ENCODE measurements at regions not wholly inside any gene's neighbourhood (a gene's known extent, or its start where the extent isn't known, plus 50 kb on each side); places are given as distances from the start of the nearest gene placed in this dataset.

DNA sequence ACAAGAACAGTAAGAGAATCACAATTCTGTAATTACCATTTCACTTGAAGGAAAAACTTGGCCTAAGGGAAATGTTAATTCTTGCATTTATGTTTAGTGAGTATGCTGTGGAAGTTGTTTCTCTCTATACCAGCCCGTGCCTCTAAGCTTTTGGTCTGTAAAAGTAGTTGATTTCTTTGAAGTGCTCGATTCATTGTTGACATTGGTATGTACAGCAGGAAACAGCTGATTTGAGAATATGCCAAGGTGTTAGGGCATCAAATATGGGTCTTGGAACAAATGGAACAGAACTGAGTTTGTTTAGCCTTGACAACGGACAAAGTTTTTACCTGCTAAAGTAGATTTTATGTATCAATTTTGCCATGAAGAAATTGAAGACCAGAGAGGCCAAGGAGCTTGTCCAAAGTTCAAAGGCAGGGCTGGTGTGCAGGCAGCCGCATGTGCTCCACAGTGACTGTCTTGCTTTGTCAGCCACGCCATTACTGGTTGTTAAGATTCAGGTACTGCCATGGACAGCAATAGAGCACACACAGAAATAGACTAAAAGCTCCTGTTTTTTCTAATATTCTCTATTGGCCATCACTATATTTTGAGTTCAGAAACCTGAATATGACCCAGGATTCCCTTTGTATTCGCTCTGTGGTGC, 75.5 kb upstream of the TLR3 start:
- no peaks in the 10 kb centered on the region for H3K79me2 ChIP-seq (ENCODE audit: control insufficient read depth, insufficient read depth, low read length)
- TF ChIP-seq EZH2 (IDR thresholded peaks at IDR 0.05; ENCODE audit: low read length): no peak
- TF ChIP-seq, protein P1, sequence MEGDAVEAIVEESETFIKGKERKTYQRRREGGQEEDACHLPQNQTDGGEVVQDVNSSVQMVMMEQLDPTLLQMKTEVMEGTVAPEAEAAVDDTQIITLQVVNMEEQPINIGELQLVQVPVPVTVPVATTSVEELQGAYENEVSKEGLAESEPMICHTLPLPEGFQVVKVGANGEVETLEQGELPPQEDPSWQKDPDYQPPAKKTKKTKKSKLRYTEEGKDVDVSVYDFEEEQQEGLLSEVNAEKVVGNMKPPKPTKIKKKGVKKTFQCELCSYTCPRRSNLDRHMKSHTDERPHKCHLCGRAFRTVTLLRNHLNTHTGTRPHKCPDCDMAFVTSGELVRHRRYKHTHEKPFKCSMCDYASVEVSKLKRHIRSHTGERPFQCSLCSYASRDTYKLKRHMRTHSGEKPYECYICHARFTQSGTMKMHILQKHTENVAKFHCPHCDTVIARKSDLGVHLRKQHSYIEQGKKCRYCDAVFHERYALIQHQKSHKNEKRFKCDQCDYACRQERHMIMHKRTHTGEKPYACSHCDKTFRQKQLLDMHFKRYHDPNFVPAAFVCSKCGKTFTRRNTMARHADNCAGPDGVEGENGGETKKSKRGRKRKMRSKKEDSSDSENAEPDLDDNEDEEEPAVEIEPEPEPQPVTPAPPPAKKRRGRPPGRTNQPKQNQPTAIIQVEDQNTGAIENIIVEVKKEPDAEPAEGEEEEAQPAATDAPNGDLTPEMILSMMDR (optimal IDR thresholded peaks at IDR 0.05 in 1 of 3, IDR thresholded peaks at IDR 0.05 in 1 of 3, conservative IDR thresholded peaks at IDR 0.05 in 1 of 3; ENCODE audit: extremely low read depth in 1 of 3, insufficient read depth in 2 of 3, low read length in 3 of 3): no peak
- H3K9me3 ChIP-seq (ENCODE audit: control insufficient read depth, low read depth, low read length): no peaks in the 10 kb centered on the region
- dilution Hi-C loops (cut with MboI; ENCODE audit: extremely low pct_ligation_motif_present, low sequenced_read_pairs): no loop called here
- H2AFZ ChIP-seq (ENCODE audit: control insufficient read depth, low read length): no peak overlapping the region
- DNase-seq (ENCODE audit: low read depth, low spot score) (no peak), FAIRE-seq (no peak)
- no peaks in the 10 kb centered on the region for H4K20me1 ChIP-seq (ENCODE audit: control insufficient read depth, extremely low read depth, insufficient read depth, low read length)
- no peaks in the 10 kb centered on the region for H3K4me1 ChIP-seq (ENCODE audit: control insufficient read depth, extremely low read depth, insufficient read depth, low read length)
- no peaks in the 10 kb centered on the region for H3K36me3 ChIP-seq (ENCODE audit: control insufficient read depth in 2 of 2, extremely low read depth in 1 of 2, insufficient read depth in 2 of 2, low read length in 2 of 2)
- H3K4me2 ChIP-seq (ENCODE audit: control insufficient read depth, extremely low read depth, insufficient read depth, low read depth, low read length): no peak overlapping the region
- no peak overlapping the region for H3K9ac ChIP-seq (ENCODE audit: control insufficient read depth, extremely low read depth, insufficient read depth, low read length)
- H3K27me3 ChIP-seq (ENCODE audit: control insufficient read depth, extremely low read depth, insufficient read depth, low read length): no peaks in the 10 kb centered on the region
- H3K4me3 ChIP-seq (ENCODE audit: control insufficient read depth in 2 of 3, extremely low read depth in 1 of 3, insufficient read depth in 2 of 3, low read depth in 1 of 3, low read length in 3 of 3): no peak overlapping the region
- no peaks in the 10 kb centered on the region for H3K9me1 ChIP-seq (ENCODE audit: control insufficient read depth, extremely low read depth, insufficient read depth, low read length)
- H3K27ac ChIP-seq (ENCODE audit: control insufficient read depth, insufficient read depth, low read length): no peak overlapping the region

DNA sequence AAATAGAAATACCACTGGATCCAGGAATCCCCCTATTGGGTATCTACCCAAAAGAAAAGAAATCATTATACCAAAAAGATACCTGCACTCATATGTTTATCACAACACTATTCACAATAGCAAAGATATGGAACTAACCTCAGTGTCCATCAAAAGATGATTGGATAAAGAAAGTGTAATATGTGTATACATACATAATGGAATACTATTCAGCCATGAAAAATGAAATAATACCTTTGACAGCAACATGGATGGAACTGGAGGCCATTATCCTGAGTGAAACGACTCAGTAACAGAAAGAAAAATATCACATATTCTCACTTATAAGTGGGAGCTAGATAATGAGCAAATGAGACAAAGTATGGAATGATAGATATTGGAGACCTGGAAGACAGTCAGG, 74.2 kb upstream of the TLR3 start:
- H3K9ac ChIP-seq (ENCODE audit: control insufficient read depth, extremely low read depth, insufficient read depth, low read length): no peak overlapping the region
- no peaks in the 10 kb centered on the region for H3K4me1 ChIP-seq (ENCODE audit: control insufficient read depth, extremely low read depth, insufficient read depth, low read length)
- H3K4me2 ChIP-seq (ENCODE audit: control insufficient read depth, extremely low read depth, insufficient read depth, low read depth, low read length): no peak overlapping the region
- H3K9me1 ChIP-seq (ENCODE audit: control insufficient read depth, extremely low read depth, insufficient read depth, low read length): no peaks in the 10 kb centered on the region
- H3K79me2 ChIP-seq (ENCODE audit: control insufficient read depth, insufficient read depth, low read length): no peaks in the 10 kb centered on the region
- FAIRE-seq: no peak
- no peak for DNase-seq (ENCODE audit: low read depth, low spot score)
- no peaks in the 10 kb centered on the region for H3K36me3 ChIP-seq (ENCODE audit: control insufficient read depth in 2 of 2, extremely low read depth in 1 of 2, insufficient read depth in 2 of 2, low read length in 2 of 2)
- H3K4me3 ChIP-seq (ENCODE audit: control insufficient read depth in 2 of 3, extremely low read depth in 1 of 3, insufficient read depth in 2 of 3, low read depth in 1 of 3, low read length in 3 of 3): no peak overlapping the region
- no peaks in the 10 kb centered on the region for H3K9me3 ChIP-seq (ENCODE audit: control insufficient read depth, low read depth, low read length)
- dilution Hi-C loops (cut with MboI; ENCODE audit: extremely low pct_ligation_motif_present, low sequenced_read_pairs): no loop called here
- no peak overlapping the region for H3K27ac ChIP-seq (ENCODE audit: control insufficient read depth, insufficient read depth, low read length)
- H2AFZ ChIP-seq (ENCODE audit: control insufficient read depth, low read length): no peak overlapping the region
- TF ChIP-seq EZH2 (IDR thresholded peaks at IDR 0.05; ENCODE audit: low read length): no peak
- TF ChIP-seq, protein P1 (optimal IDR thresholded peaks at IDR 0.05 in 1 of 3, IDR thresholded peaks at IDR 0.05 in 1 of 3, conservative IDR thresholded peaks at IDR 0.05 in 1 of 3; ENCODE audit: extremely low read depth in 1 of 3, insufficient read depth in 2 of 3, low read length in 3 of 3): no peak
- H3K27me3 ChIP-seq (ENCODE audit: control insufficient read depth, extremely low read depth, insufficient read depth, low read length): no peaks in the 10 kb centered on the region
- H4K20me1 ChIP-seq (ENCODE audit: control insufficient read depth, extremely low read depth, insufficient read depth, low read length): no peaks in the 10 kb centered on the region
